ENCODE measurements at regions not wholly inside any gene's neighbourhood (a gene's known extent, or its start where the extent isn't known, plus 50 kb on each side); places are given as distances from the start of the nearest gene placed in this dataset.

DNA sequence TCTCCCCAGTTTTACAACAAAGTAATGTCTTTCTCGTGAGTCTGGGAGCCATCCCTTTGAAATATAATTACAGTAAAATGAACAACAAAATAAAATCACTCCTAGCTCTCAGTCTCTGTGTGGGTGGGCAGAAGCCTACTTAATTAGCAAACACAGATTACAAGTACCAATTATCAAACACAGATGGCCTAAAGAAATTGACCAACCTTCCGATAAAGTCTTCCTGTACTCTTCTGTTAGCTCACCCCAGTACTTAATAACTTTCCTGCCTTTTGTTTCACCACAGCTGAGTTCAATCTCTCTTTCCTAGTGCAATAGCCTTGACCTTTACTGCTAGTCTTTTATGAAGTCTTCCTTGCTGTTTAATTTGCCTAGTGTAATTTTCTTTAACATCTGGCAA lies 719.2 kb upstream of the MBL2 start:
- no peaks in the 10 kb centered on the region for H3K9me1 ChIP-seq (ENCODE audit: control insufficient read depth, extremely low read depth, insufficient read depth, low read length)
- H3K9me3 ChIP-seq (ENCODE audit: control insufficient read depth, low read depth, low read length), result no peaks in the 10 kb centered on the region
- no peak overlapping the region for H3K9ac ChIP-seq (ENCODE audit: control insufficient read depth, extremely low read depth, insufficient read depth, low read length)
- dilution Hi-C loops (cut with MboI; ENCODE audit: extremely low pct_ligation_motif_present, low sequenced_read_pairs), result no loop called here
- no peaks in the 10 kb centered on the region for H3K79me2 ChIP-seq (ENCODE audit: control insufficient read depth, insufficient read depth, low read length)
- FAIRE-seq (no peak), DNase-seq (ENCODE audit: low read depth, low spot score) (no peak)
- no peaks in the 10 kb centered on the region for H3K36me3 ChIP-seq (ENCODE audit: control insufficient read depth in 2 of 2, extremely low read depth in 1 of 2, insufficient read depth in 2 of 2, low read length in 2 of 2)
- H3K27me3 ChIP-seq (ENCODE audit: control insufficient read depth, extremely low read depth, insufficient read depth, low read length), result no peaks in the 10 kb centered on the region
- no peak overlapping the region for H2AFZ ChIP-seq (ENCODE audit: control insufficient read depth, low read length)
- no peak for TF ChIP-seq EZH2 (IDR thresholded peaks at IDR 0.05; ENCODE audit: low read length)
- TF ChIP-seq, protein P1, sequence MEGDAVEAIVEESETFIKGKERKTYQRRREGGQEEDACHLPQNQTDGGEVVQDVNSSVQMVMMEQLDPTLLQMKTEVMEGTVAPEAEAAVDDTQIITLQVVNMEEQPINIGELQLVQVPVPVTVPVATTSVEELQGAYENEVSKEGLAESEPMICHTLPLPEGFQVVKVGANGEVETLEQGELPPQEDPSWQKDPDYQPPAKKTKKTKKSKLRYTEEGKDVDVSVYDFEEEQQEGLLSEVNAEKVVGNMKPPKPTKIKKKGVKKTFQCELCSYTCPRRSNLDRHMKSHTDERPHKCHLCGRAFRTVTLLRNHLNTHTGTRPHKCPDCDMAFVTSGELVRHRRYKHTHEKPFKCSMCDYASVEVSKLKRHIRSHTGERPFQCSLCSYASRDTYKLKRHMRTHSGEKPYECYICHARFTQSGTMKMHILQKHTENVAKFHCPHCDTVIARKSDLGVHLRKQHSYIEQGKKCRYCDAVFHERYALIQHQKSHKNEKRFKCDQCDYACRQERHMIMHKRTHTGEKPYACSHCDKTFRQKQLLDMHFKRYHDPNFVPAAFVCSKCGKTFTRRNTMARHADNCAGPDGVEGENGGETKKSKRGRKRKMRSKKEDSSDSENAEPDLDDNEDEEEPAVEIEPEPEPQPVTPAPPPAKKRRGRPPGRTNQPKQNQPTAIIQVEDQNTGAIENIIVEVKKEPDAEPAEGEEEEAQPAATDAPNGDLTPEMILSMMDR (optimal IDR thresholded peaks at IDR 0.05 in 1 of 3, IDR thresholded peaks at IDR 0.05 in 1 of 3, conservative IDR thresholded peaks at IDR 0.05 in 1 of 3; ENCODE audit: extremely low read depth in 1 of 3, insufficient read depth in 2 of 3, low read length in 3 of 3), result no peak
- H3K4me1 ChIP-seq (ENCODE audit: control insufficient read depth, extremely low read depth, insufficient read depth, low read length), result no peaks in the 10 kb centered on the region
- H3K4me2 ChIP-seq (ENCODE audit: control insufficient read depth, extremely low read depth, insufficient read depth, low read depth, low read length), result no peak overlapping the region
- H4K20me1 ChIP-seq (ENCODE audit: control insufficient read depth, extremely low read depth, insufficient read depth, low read length), result no peaks in the 10 kb centered on the region
- H3K4me3 ChIP-seq (ENCODE audit: control insufficient read depth in 2 of 3, extremely low read depth in 1 of 3, insufficient read depth in 2 of 3, low read depth in 1 of 3, low read length in 3 of 3), result no peak overlapping the region
- no peak overlapping the region for H3K27ac ChIP-seq (ENCODE audit: control insufficient read depth, insufficient read depth, low read length)

DNA sequence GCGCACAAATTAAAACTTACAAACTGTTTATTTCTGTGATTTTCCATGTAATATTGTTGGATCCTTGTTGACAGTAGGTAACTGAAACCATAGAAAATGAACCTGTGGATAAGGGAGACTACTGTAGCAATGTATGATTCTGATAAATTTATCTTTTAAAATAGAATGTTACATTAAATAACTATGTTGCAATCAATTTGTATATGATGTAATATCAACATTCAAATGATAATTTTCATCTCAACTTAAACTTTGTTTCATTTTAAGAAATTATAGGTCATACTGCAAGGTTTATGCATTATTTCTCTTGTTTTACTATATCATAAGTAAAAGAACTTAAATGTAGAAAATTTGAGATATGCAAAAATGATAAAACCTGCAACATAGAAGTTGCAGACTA lies 718.0 kb upstream of the MBL2 start:
- TF ChIP-seq, protein P1 (optimal IDR thresholded peaks at IDR 0.05 in 1 of 3, IDR thresholded peaks at IDR 0.05 in 1 of 3, conservative IDR thresholded peaks at IDR 0.05 in 1 of 3; ENCODE audit: extremely low read depth in 1 of 3, insufficient read depth in 2 of 3, low read length in 3 of 3), result no peak
- no peaks in the 10 kb centered on the region for H4K20me1 ChIP-seq (ENCODE audit: control insufficient read depth, extremely low read depth, insufficient read depth, low read length)
- FAIRE-seq (no peak), DNase-seq (ENCODE audit: low read depth, low spot score) (no peak)
- H3K27me3 ChIP-seq (ENCODE audit: control insufficient read depth, extremely low read depth, insufficient read depth, low read length), result no peaks in the 10 kb centered on the region
- H3K9me3 ChIP-seq (ENCODE audit: control insufficient read depth, low read depth, low read length), result no peaks in the 10 kb centered on the region
- H3K4me2 ChIP-seq (ENCODE audit: control insufficient read depth, extremely low read depth, insufficient read depth, low read depth, low read length), result no peak overlapping the region
- no peaks in the 10 kb centered on the region for H3K9me1 ChIP-seq (ENCODE audit: control insufficient read depth, extremely low read depth, insufficient read depth, low read length)
- dilution Hi-C loops (cut with MboI; ENCODE audit: extremely low pct_ligation_motif_present, low sequenced_read_pairs), result no loop called here
- H3K9ac ChIP-seq (ENCODE audit: control insufficient read depth, extremely low read depth, insufficient read depth, low read length), result no peak overlapping the region
- H2AFZ ChIP-seq (ENCODE audit: control insufficient read depth, low read length), result no peak overlapping the region
- H3K4me3 ChIP-seq (ENCODE audit: control insufficient read depth in 2 of 3, extremely low read depth in 1 of 3, insufficient read depth in 2 of 3, low read depth in 1 of 3, low read length in 3 of 3), result no peak overlapping the region
- no peaks in the 10 kb centered on the region for H3K79me2 ChIP-seq (ENCODE audit: control insufficient read depth, insufficient read depth, low read length)
- H3K27ac ChIP-seq (ENCODE audit: control insufficient read depth, insufficient read depth, low read length), result no peak overlapping the region
- no peaks in the 10 kb centered on the region for H3K4me1 ChIP-seq (ENCODE audit: control insufficient read depth, extremely low read depth, insufficient read depth, low read length)
- no peaks in the 10 kb centered on the region for H3K36me3 ChIP-seq (ENCODE audit: control insufficient read depth in 2 of 2, extremely low read depth in 1 of 2, insufficient read depth in 2 of 2, low read length in 2 of 2)
